Panc1 (cell line): ENCODE measurements at regions not wholly inside any gene's neighbourhood (a gene's known extent, or its start where the extent isn't known, plus 50 kb on each side); places are given as distances from the start of the nearest gene placed in this dataset.

Experiments used
- POLR2AphosphoS5 ChIP-seq: IDR thresholded peaks from 2 replicates; pipeline ENCODE4 v1.6.1; 2012; ENCODE audit warnings: mild to moderate bottlenecking, low read depth, low read length, moderate library complexity
- TF ChIP-seq, protein P1 (sequence below): fragments of 450-650 bp; IDR thresholded peaks from 2 replicates; pipeline ENCODE4 v1.5.1; 2017; ENCODE audit warnings: mild to moderate bottlenecking

DNA sequence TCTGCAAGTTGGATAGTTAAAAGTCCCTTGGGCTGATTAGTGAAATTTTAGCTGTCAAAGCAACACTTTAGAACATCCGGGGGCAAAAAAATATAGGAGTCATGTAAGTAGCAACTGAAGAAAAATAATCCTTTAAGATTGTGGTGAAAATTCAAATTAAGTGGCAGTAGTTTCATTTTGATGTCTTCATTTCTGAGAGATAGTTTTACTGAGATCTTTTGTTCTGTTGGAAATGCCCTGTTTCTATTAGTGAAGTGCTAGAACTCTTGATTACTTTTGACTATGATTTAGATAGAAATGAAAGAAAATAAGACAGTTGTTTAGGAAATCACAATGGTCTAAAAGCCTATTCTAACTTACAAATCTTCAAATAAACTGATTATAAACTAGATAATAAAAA lies 587.3 kb upstream of the MMS22L start:
- TF ChIP-seq, protein P1, sequence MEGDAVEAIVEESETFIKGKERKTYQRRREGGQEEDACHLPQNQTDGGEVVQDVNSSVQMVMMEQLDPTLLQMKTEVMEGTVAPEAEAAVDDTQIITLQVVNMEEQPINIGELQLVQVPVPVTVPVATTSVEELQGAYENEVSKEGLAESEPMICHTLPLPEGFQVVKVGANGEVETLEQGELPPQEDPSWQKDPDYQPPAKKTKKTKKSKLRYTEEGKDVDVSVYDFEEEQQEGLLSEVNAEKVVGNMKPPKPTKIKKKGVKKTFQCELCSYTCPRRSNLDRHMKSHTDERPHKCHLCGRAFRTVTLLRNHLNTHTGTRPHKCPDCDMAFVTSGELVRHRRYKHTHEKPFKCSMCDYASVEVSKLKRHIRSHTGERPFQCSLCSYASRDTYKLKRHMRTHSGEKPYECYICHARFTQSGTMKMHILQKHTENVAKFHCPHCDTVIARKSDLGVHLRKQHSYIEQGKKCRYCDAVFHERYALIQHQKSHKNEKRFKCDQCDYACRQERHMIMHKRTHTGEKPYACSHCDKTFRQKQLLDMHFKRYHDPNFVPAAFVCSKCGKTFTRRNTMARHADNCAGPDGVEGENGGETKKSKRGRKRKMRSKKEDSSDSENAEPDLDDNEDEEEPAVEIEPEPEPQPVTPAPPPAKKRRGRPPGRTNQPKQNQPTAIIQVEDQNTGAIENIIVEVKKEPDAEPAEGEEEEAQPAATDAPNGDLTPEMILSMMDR: no peak
- TF ChIP-seq POLR2AphosphoS5: no peak
